ENCODE measurements at regions not wholly inside any gene's neighbourhood (a gene's known extent, or its start where the extent isn't known, plus 50 kb on each side); places are given as distances from the start of the nearest gene placed in this dataset.

GRCh38 chr7:118734541-118734940, 510.0 kb downstream of the ANKRD7 start:
- H3K9me3 Mint-ChIP-seq, result no peaks in the 10 kb centered on the region
- no peak overlapping the region for H3K27ac Mint-ChIP-seq
- Histone ChIP-seq H3K4me1 (ENCODE audit: insufficient read depth) (no peaks in the 10 kb centered on the region), H3K27ac (ENCODE audit: low read depth) (no peak overlapping the region), H3K4me3 (no peak overlapping the region), H3K27me3 (ENCODE audit: insufficient read depth) (no peaks in the 10 kb centered on the region), H2AFZ (no peak overlapping the region), H4K20me1 (replicated peaks; ENCODE audit: insufficient read depth) (no peaks in the 10 kb centered on the region), H3K36me3 (ENCODE audit: insufficient read depth) (no peaks in the 10 kb centered on the region), H3F3A (replicated peaks; ENCODE audit: low read depth) (no peaks in the 10 kb centered on the region), H3K4me2 (no peak overlapping the region), H3K79me2 (replicated peaks; ENCODE audit: insufficient read depth) (no peaks in the 10 kb centered on the region), H3K9me2 (ENCODE audit: insufficient read depth) (no peaks in the 10 kb centered on the region)
- peaks cover 2% of the 10 kb centered on the region; the same call in 2 of the 3 replicates for H3K4me1 Mint-ChIP-seq
- peaks cover 1% of the 10 kb centered on the region for H3K27me3 Mint-ChIP-seq (ENCODE audit: insufficient read depth, low read depth, poor library complexity)
- no peaks in the 10 kb centered on the region for H3K36me3 Mint-ChIP-seq (ENCODE audit: low read depth)
- ATAC-seq (no peak), DNase-seq (ENCODE audit: low spot score) (no peak)
- H3K4me3 Mint-ChIP-seq, result no peak overlapping the region
- TF ChIP-seq ZNF114 (CRISPR knock-in tag; IDR thresholded peaks at IDR 0.05) (no peak), ZNF462 (CRISPR knock-in tag; IDR thresholded peaks at IDR 0.05) (no peak), EZH2 (IDR thresholded peaks at IDR 0.05; ENCODE audit: low read depth, unreplicated experiment) (no peak), POLR2AphosphoS5 (IDR thresholded peaks at IDR 0.05; ENCODE audit: low read depth) (no peak)

- no peak overlapping the region for H3K4me3 Mint-ChIP-seq
- Histone ChIP-seq H3K4me3 (no peak overlapping the region), H3K4me2 (no peak overlapping the region), H3F3A (replicated peaks; ENCODE audit: low read depth) (no peaks in the 10 kb centered on the region), H3K36me3 (ENCODE audit: insufficient read depth) (no peaks in the 10 kb centered on the region), H2AFZ (no peak overlapping the region), H3K79me2 (replicated peaks; ENCODE audit: insufficient read depth) (no peaks in the 10 kb centered on the region), H3K9me2 (ENCODE audit: insufficient read depth) (no peaks in the 10 kb centered on the region), H3K27ac (ENCODE audit: low read depth) (no peak overlapping the region), H4K20me1 (replicated peaks; ENCODE audit: insufficient read depth) (no peaks in the 10 kb centered on the region), H3K4me1 (ENCODE audit: insufficient read depth) (no peaks in the 10 kb centered on the region), H3K27me3 (ENCODE audit: insufficient read depth) (no peaks in the 10 kb centered on the region)
- no peak for ATAC-seq
- peaks cover 2% of the 10 kb centered on the region; the same call in 2 of the 3 replicates for H3K4me1 Mint-ChIP-seq
- H3K9me3 Mint-ChIP-seq, result no peaks in the 10 kb centered on the region
- DNase-seq (ENCODE audit: low spot score), result no peak
- H3K36me3 Mint-ChIP-seq (ENCODE audit: low read depth), result no peaks in the 10 kb centered on the region
- H3K27ac Mint-ChIP-seq, result no peak overlapping the region
- peaks cover 1% of the 10 kb centered on the region for H3K27me3 Mint-ChIP-seq (ENCODE audit: insufficient read depth, low read depth, poor library complexity)
- TF ChIP-seq EZH2phosphoT487 (IDR thresholded peaks at IDR 0.05; ENCODE audit: unreplicated experiment) (no peak), STAT1 (IDR thresholded peaks at IDR 0.05; ENCODE audit: unreplicated experiment) (no peak), ZNF462 (CRISPR knock-in tag; IDR thresholded peaks at IDR 0.05) (no peak)
Observed at GRCh38 chr7:118735441-118735840, 510.9 kb downstream of the ANKRD7 start.

All from GM23338 (cell line).